B cell (primary cell): ENCODE measurements at regions not wholly inside any gene's neighbourhood (a gene's known extent, or its start where the extent isn't known, plus 50 kb on each side); places are given as distances from the start of the nearest gene placed in this dataset.

Experiments
- EZH2 ChIP-seq: IDR thresholded peaks from 2 replicates; pipeline ENCODE4 v1.6.1; 2012; ENCODE audit warnings: borderline replicate concordance, low read depth, mild to moderate bottlenecking, moderate library complexity, low read length; ENCODE audit not compliant: insufficient read depth, poor library complexity, severe bottlenecking
- TF ChIP-seq, protein P1 (sequence below): fragments of 200-600 bp; IDR thresholded peaks from one replicate; pipeline ENCODE4 v1.8.0; 2022; ENCODE audit warnings: antibody characterized with exemption, mild to moderate bottlenecking

DNA sequence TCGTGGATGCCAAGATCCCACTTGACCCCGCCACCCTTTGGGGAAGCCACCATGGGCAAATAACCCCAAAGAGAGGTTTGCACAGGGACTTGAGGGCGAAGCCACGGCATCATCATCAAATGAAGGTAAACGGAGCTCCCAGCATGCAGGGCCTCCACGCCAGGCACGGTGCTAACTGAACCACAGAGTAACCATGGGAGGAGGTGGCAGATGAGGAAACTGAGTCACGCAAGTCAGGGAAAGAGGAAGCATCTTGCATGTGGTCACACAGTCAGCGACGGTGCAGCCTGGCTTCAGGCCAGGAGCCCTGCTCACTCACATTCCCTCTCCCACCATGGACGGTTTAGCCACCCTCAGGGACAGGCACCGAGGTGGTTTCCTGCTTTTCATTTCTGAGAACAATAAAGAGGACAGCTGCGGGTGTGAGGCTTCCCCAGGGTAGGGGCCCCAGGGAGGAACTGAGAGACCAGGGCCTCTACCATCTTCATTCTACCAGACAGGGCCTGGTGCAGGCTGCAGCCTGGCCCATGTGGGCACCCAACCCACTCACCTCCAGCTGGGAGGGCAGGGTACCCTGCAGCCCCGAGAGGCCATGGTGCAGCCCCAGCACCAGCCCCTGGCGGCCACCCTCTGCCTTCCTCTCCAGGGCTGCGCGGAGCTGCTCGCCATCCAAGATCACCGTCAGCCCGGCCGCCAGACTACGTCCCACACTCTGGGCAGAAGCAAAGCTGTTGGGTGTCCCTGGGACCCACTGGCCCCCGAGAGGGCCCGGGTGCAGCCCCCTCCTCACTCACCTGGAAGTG, 78.3 kb downstream of the RMI2 start:
- TF ChIP-seq, protein P1, sequence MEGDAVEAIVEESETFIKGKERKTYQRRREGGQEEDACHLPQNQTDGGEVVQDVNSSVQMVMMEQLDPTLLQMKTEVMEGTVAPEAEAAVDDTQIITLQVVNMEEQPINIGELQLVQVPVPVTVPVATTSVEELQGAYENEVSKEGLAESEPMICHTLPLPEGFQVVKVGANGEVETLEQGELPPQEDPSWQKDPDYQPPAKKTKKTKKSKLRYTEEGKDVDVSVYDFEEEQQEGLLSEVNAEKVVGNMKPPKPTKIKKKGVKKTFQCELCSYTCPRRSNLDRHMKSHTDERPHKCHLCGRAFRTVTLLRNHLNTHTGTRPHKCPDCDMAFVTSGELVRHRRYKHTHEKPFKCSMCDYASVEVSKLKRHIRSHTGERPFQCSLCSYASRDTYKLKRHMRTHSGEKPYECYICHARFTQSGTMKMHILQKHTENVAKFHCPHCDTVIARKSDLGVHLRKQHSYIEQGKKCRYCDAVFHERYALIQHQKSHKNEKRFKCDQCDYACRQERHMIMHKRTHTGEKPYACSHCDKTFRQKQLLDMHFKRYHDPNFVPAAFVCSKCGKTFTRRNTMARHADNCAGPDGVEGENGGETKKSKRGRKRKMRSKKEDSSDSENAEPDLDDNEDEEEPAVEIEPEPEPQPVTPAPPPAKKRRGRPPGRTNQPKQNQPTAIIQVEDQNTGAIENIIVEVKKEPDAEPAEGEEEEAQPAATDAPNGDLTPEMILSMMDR = no peak
- TF ChIP-seq EZH2 = no peak
